Spleen (tissue), 11 donors: ENCODE measurements at regions not wholly inside any gene's neighbourhood (a gene's known extent, or its start where the extent isn't known, plus 50 kb on each side); places are given as distances from the start of the nearest gene placed in this dataset.

Source experiments
- DNase-seq: peaks from one replicate; pipeline ENCODE4 v3.0.0-alpha.2; 2020
- H3K27ac ChIP-seq, 8 donors: fragments of 200-600 bp; sonication (generic) in 7 of 8; 1 replicate in 4 of 8; 2 replicates in 4 of 8; pipeline versions ENCODE4 v1.5.0 to v1.8.0; 2016 to 2021; ENCODE audit warnings: inconsistent platforms in 4 of 8, mild to moderate bottlenecking in 4 of 8, moderate library complexity in 1 of 8
- H3K27me3 ChIP-seq, 7 donors: fragments of 200-600 bp; sonication (generic) in 6 of 7; replicated peaks in 1 of 7; 1 replicate in 4 of 7; 2 replicates in 3 of 7; pipeline versions ENCODE4 v1.5.0 to v1.8.0; 2016 to 2021; ENCODE audit warnings: inconsistent platforms in 3 of 7, mild to moderate bottlenecking in 1 of 7
- H3K36me3 ChIP-seq, 6 donors: fragments of 200-600 bp; sonication (generic) in 5 of 6; 1 replicate in 4 of 6; 2 replicates in 2 of 6; pipeline versions ENCODE4 v1.5.0 to v1.8.0; 2016 to 2021; ENCODE audit warnings: inconsistent platforms in 2 of 6
- H3K4me1 ChIP-seq, 6 donors: fragments of 200-600 bp; sonication (generic) in 5 of 6; 1 replicate in 3 of 6; 2 replicates in 3 of 6; pipeline versions ENCODE4 v1.5.0 to v1.8.0; 2016 to 2021; ENCODE audit warnings: inconsistent platforms in 3 of 6
- H3K4me3 ChIP-seq, 8 donors: fragments of 200-600 bp; sonication (generic) in 7 of 8; 1 replicate in 4 of 8; 2 replicates in 4 of 8; pipeline versions ENCODE4 v1.5.0 to v1.8.0; 2016 to 2021; ENCODE audit warnings: inconsistent platforms in 4 of 8, mild to moderate bottlenecking in 4 of 8, moderate library complexity in 2 of 8
- H3K9me3 ChIP-seq, 8 donors: fragments of 200-600 bp; sonication (generic) in 7 of 8; 1 replicate in 4 of 8; 2 replicates in 4 of 8; pipeline versions ENCODE4 v1.5.0 to v1.8.0; 2016 to 2021; ENCODE audit warnings: inconsistent platforms in 4 of 8
- POLR2A ChIP-seq, 3 donors: fragments of 450-650 bp; IDR thresholded peaks; one replicate each; pipeline ENCODE4 v1.5.1; 2017; ENCODE audit warnings: antibody characterized with exemption in 3 of 3, mild to moderate bottlenecking in 1 of 3
- POLR2AphosphoS5 ChIP-seq, 3 donors: sonication (generic); formaldehyde crosslinking; IDR thresholded peaks; one replicate each; pipeline ENCODE4 v1.5.1; 2017; ENCODE audit warnings: antibody characterized with exemption in 3 of 3
- WGBS, 5 donors: extraction: QIAGEN DNeasy Blood & Tissue Kit in 3 of 5; methylation state at CpG; one replicate each; pipeline versions ENCODE4 v1.1.5 to v1.1.7; 2013 to 2018; 5-methylcytosine and 5-hydroxymethylcytosine counted together
- intact Hi-C: fragments of 100-400 bp; cut with DNase I; formaldehyde crosslinking; loops from one replicate; pipeline ENCODE4 v1.15.0; 2023; ENCODE audit warnings: low total_unique reads
- TF ChIP-seq, protein P1 (sequence below), 11 experiments: fragments of 200-600 bp in 7 of 11; fragments of 450-650 bp in 4 of 11; sonication (generic) in 4 of 11; IDR thresholded peaks in 8 of 11; conservative IDR thresholded peaks in 3 of 11; 1 replicate in 7 of 11; 2 replicates in 4 of 11; pipeline versions ENCODE4 v1.4.0 to v1.8.0; 2016 to 2021; ENCODE audit warnings: antibody characterized with exemption in 11 of 11, inconsistent platforms in 4 of 11, mild to moderate bottlenecking in 1 of 11
- donor health status: healthy with polysubstance abuse.
- donor health status: DM: no; HTN: no; CAD: no; lungs with moderate emphysema.
- donor health status: DM: no; HTN: no; CAD: no.
- donor health status: Bipolar disorder and iron deficiency.
- donor health status: healthy.
- donor health status: DM: no; HTN: no; CAD: no.
- donor health status: DM: yes; HTN: yes; CAD: no.

DNA sequence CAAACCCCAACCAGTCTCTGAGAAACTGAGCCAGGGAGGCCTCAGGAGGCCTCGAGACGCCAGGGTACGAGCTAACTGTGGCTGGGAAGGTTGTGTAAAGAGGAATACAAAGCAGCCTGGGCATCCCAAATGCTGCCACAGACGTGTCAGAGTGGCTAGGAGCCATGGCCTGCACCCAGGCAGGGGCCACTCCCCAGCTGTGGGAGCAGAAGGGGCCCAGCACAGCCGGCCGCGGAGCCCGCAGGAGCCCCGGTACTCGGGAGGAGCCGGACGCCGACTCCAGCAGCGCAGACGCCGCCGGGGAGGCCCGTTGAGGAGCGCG, 349.8 kb upstream of the B3GAT1 start:
- no peak overlapping the region for H3K27ac ChIP-seq
- intact Hi-C loops, result no loop called here
- no peak overlapping the region for H3K4me3 ChIP-seq
- peak; percentile 41 for DNase-seq
- WGBS, 5 donors, result 62 to 92% (median 79%) methylated on average over 20 of the region's 20 CpGs
- peaks cover 0 to 5% (median 0%) of the 10 kb centered on the region in 8 donors for H3K9me3 ChIP-seq
- H3K27me3 ChIP-seq, result peaks cover 0 to 31% (median 0%) of the 10 kb centered on the region in 7 donors
- H3K4me1 ChIP-seq, result no peaks in the 10 kb centered on the region
- H3K36me3 ChIP-seq, result no peaks in the 10 kb centered on the region
- TF ChIP-seq POLR2A (IDR thresholded peaks at IDR 0.05) (no peak), POLR2AphosphoS5 (IDR thresholded peaks at IDR 0.05) (no peak)
- TF ChIP-seq, protein P1, sequence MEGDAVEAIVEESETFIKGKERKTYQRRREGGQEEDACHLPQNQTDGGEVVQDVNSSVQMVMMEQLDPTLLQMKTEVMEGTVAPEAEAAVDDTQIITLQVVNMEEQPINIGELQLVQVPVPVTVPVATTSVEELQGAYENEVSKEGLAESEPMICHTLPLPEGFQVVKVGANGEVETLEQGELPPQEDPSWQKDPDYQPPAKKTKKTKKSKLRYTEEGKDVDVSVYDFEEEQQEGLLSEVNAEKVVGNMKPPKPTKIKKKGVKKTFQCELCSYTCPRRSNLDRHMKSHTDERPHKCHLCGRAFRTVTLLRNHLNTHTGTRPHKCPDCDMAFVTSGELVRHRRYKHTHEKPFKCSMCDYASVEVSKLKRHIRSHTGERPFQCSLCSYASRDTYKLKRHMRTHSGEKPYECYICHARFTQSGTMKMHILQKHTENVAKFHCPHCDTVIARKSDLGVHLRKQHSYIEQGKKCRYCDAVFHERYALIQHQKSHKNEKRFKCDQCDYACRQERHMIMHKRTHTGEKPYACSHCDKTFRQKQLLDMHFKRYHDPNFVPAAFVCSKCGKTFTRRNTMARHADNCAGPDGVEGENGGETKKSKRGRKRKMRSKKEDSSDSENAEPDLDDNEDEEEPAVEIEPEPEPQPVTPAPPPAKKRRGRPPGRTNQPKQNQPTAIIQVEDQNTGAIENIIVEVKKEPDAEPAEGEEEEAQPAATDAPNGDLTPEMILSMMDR (IDR thresholded peaks at IDR 0.05 in 8 of 11, conservative IDR thresholded peaks at IDR 0.05 in 3 of 11), result no peak

DNA sequence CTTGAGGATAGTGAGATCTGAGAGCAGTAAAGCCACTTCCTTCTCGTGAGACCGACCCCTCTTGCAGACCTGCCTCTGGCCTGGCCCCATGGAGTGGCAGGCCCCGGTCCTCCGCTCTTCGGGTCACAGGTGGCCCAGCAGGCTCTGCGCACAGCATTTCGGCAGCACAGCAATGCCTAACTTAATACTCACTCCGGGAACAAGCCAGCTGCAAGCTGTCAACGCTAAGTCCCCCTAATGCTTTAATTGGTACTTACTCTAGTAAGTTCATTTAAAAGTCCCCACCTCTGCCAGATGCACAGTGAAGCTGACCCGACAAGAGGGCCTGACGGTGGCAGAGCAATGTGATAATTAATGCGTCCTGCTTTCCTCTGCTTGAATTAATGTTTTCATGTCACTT, 349.3 kb upstream of the B3GAT1 start:
- Histone ChIP-seq H3K27ac (no peak overlapping the region), H3K4me3 (no peak overlapping the region), H3K4me1 (no peaks in the 10 kb centered on the region), H3K27me3 (peaks cover 0 to 31% (median 0%) of the 10 kb centered on the region in 7 donors), H3K9me3 (peaks cover 0 to 5% (median 0%) of the 10 kb centered on the region in 8 donors), H3K36me3 (no peaks in the 10 kb centered on the region)
- DNase-seq, result no peak
- TF ChIP-seq, protein P1 (IDR thresholded peaks at IDR 0.05 in 8 of 11, conservative IDR thresholded peaks at IDR 0.05 in 3 of 11), result no peak
- TF ChIP-seq POLR2A (IDR thresholded peaks at IDR 0.05) (no peak), POLR2AphosphoS5 (IDR thresholded peaks at IDR 0.05) (no peak)
- intact Hi-C loops, result no loop called here
- WGBS, 5 donors, result 76 to 82% (median 81%) methylated on average over 12 of the region's 12 CpGs

DNA sequence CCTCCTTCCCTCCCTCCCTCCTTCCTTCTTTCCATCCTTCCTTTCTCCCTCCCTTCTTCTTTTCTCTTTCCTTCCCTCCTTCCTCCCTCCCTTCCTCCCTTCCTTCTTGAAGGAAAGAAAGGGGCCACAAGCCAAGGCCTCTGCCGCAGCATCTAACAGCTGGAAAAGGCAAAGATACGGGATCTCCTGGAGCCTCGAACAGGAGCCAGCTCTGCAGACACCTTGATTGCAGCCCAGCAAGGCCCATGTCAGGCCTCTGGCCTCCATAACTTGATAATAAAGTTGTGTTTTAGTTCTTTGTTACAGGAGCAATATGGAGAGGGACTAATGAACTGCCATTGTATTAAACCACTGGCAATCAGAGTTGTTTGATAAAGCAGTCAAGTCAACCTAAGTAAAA, 348.9 kb upstream of the B3GAT1 start:
- intact Hi-C loops, result no loop called here
- H3K4me3 ChIP-seq, result no peak overlapping the region
- peaks cover 0 to 29% (median 0%) of the 10 kb centered on the region in 7 donors for H3K27me3 ChIP-seq
- no peak overlapping the region for H3K27ac ChIP-seq
- 59 to 87% (median 79%) methylated on average over 2 to 3 of the region's 3 CpGs for WGBS, 5 donors
- DNase-seq, result no peak
- H3K36me3 ChIP-seq, result no peaks in the 10 kb centered on the region
- TF ChIP-seq POLR2A (IDR thresholded peaks at IDR 0.05) (no peak), POLR2AphosphoS5 (IDR thresholded peaks at IDR 0.05) (no peak)
- TF ChIP-seq, protein P1 (IDR thresholded peaks at IDR 0.05 in 8 of 11, conservative IDR thresholded peaks at IDR 0.05 in 3 of 11), result no peak
- no peaks in the 10 kb centered on the region for H3K4me1 ChIP-seq
- peaks cover 0 to 2% (median 0%) of the 10 kb centered on the region in 8 donors for H3K9me3 ChIP-seq

DNA sequence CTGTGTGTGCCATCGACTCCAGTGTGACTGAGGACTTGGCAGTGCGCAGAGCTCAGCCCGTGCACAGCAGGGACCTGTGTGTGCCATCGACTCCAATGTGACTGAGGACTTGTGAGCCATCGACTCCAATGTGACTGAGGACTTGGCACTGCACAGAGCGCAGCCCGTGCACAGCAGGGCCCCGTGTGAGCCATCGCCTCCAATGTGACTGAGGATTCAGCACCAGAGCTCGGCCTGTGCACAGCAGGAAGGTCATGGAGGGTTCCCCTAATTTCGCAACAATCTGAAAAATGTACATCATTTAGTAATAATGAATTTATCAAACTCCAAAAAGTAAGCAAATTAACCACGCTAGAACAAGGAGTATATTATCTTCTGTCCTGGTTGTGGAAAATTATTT, 348.3 kb upstream of the B3GAT1 start:
- H3K36me3 ChIP-seq, result no peaks in the 10 kb centered on the region
- H3K4me1 ChIP-seq, result no peaks in the 10 kb centered on the region
- H3K4me3 ChIP-seq, result no peak overlapping the region
- DNase-seq, result no peak
- no peak overlapping the region for H3K27ac ChIP-seq
- intact Hi-C loops, result no loop called here
- peaks cover 0 to 24% (median 0%) of the 10 kb centered on the region in 7 donors for H3K27me3 ChIP-seq
- H3K9me3 ChIP-seq, result no peaks in the 10 kb centered on the region
- WGBS, 5 donors, result 84 to 92% (median 90%) methylated on average over 9 to 12 of the region's 12 CpGs
- TF ChIP-seq POLR2A (IDR thresholded peaks at IDR 0.05), result no peak
- TF ChIP-seq, protein P1 (IDR thresholded peaks at IDR 0.05 in 8 of 11, conservative IDR thresholded peaks at IDR 0.05 in 3 of 11), result no peak
- TF ChIP-seq POLR2AphosphoS5 (IDR thresholded peaks at IDR 0.05), result no peak
